ENCODE measurements at regions not wholly inside any gene's neighbourhood (a gene's known extent, or its start where the extent isn't known, plus 50 kb on each side); places are given as distances from the start of the nearest gene placed in this dataset.
"Not testable (repeated sequence)": the region's sequence is repeated elsewhere in the genome, so short reads cannot be mapped to it uniquely, and the experiment has no call there.

- no peak for TF ChIP-seq CTCF (conservative IDR thresholded peaks at IDR 0.05)
Observed at GRCh38 chr5:60437308-60437707, 262.7 kb downstream of the DEPDC1B start.

GRCh38 chr5:60436518-60436917 lies 263.4 kb downstream of the DEPDC1B start:
- no peak for TF ChIP-seq CTCF (conservative IDR thresholded peaks at IDR 0.05)

More at GRCh38 chr5:60437308-60437707, 262.7 kb downstream of the DEPDC1B start:
- no peak overlapping the region for H3K27ac ChIP-seq

GRCh38 chr5:60435808-60436207 lies 264.2 kb downstream of the DEPDC1B start:
- no peak overlapping the region for H3K27ac ChIP-seq
- TF ChIP-seq CTCF (conservative IDR thresholded peaks at IDR 0.05): no peak

More at GRCh38 chr5:60436518-60436917, 263.4 kb downstream of the DEPDC1B start:
- no peak overlapping the region for H3K27ac ChIP-seq

GRCh38 chr5:60426189-60426588 lies 273.8 kb downstream of the DEPDC1B start:
- H3K27ac ChIP-seq: not testable (repeated sequence)

GRCh38 chr5:60420773-60421172 lies 279.2 kb downstream of the DEPDC1B start:
- not testable (repeated sequence) for H3K27ac ChIP-seq

- no peak overlapping the region for H3K27ac ChIP-seq
- no peak for TF ChIP-seq CTCF (conservative IDR thresholded peaks at IDR 0.05)
Observed at GRCh38 chr5:60417500-60418181, 282.3 kb downstream of the DEPDC1B start.

GRCh38 chr5:60415443-60415842 lies 284.5 kb downstream of the DEPDC1B start:
- H3K27ac ChIP-seq: no peak overlapping the region
- no peak for TF ChIP-seq CTCF (conservative IDR thresholded peaks at IDR 0.05)

GRCh38 chr5:60410427-60410826 lies 289.5 kb downstream of the DEPDC1B start:
- no peak for TF ChIP-seq CTCF (conservative IDR thresholded peaks at IDR 0.05)

GRCh38 chr5:60404171-60404570 lies 295.8 kb downstream of the DEPDC1B start:
- TF ChIP-seq CTCF (conservative IDR thresholded peaks at IDR 0.05): no peak
- H3K27ac ChIP-seq: no peak overlapping the region

More at GRCh38 chr5:60410427-60410826, 289.5 kb downstream of the DEPDC1B start:
- no peak overlapping the region for H3K27ac ChIP-seq

Data from VCaP (cell line).